GM21423 (cell line): ENCODE measurements at regions not wholly inside any gene's neighbourhood (a gene's known extent, or its start where the extent isn't known, plus 50 kb on each side); places are given as distances from the start of the nearest gene placed in this dataset.

Source experiments
- ATAC-seq: cut with Tn5 transposase; IDR thresholded peaks from one replicate; pipeline ENCODE4 v1.9.1; 2021; ENCODE audit warnings: mild to moderate bottlenecking, moderate library complexity; ENCODE audit not compliant: unreplicated experiment

DNA sequence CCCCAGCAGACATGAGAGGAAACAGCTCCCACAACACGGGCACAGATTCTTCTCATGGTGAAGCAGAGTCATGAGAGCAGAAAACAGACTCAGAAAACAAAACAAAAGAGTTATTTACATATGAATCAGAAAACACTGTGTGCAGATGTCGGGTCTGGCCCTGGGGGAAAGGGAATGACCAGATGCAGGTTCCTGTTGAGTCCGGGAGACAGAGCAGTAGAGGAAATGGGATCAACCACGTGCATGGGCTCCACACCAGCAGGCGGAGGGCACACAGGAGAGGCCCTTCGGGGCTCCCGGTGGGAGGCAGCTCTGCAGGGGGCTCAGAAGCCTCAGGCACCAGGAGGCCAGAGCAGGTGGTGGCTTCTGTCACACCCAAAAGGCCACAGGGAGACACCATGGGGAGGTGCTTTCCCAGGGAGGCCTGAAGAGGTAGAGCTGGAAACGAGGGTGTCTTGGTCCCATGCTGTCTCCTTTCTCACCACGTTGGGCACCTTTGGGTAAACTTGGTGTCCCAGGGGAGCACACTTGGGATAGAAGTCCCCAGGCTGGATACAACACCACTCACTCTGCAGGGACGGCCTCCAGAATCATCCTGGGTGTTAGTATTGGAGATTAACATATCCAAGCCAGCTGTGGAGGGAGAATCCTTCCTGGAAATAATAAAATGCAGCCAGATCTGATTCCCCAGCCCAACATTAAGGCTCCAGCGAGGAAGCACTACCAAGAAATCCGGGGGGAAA is 764.7 kb downstream of the BRD1 start:
- ATAC-seq, result no peak

DNA sequence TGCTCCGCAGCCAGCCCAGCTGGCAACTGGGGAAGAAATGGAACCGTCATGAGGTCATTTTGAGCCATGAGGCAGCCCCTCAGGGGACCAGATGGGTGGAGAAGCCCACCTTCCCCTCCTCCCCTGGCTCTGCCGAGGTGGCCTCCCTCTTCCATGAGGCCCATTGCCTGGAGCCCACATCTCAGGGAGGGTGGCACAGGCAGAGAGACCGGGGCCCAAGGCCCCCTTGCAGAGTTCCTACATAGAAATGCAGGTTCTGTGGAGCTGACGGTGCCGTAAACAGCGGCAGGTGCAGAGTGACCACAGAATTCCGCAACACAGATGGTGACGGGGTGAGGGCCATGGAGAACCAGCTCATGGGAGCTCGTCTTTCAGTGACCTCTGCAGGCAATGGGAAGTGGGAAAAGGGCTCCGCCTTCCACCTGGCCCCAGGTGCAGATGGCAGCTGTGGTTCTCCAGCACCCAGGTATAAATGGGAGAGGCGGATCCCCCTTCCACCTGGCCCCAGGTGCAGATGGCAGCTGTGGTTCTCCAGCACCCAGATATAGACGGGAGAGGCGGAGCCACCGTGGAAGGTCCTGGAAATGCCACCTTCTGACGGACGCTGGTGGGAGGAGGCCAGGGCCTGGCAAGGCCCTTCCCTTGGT is 765.4 kb downstream of the BRD1 start:
- no peak for ATAC-seq

DNA sequence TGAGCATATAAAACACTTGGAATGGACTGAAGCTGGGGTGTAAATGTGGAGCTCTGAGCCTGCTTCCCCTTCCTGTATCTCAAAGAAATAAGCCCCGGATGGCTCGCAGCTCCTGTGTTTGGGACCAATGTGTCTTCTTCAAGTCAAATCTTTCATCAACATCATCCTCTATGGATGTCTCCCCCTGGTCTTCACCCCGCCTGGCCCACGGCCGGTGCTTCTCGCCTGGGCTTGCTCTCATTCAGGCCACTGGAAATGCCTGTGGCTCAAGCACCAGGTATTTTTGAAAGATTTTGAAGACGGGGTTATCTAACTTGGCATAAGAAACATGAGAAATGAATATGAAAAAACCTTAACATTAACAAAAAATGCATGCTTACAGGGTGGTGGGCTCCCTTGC is 769.8 kb downstream of the BRD1 start:
- ATAC-seq, result no peak

DNA sequence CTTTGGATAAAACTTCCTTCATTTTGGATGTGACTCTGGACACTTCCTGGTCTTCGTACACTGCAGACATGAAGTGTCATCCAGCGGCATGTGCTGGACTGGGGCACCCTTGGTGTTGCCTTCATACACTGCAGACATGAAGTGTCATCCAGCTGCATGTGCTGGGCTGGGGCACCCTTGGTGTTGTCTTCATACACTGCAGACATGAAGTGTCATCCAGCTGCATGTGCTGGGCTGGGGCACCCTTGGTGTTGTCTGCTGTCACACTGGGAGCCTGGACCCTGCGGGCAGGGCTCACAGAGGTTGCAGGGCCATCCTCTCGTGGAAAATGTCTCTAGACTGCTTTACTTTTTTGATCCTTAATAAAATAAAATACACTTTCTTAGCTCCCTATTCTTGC is 771.4 kb downstream of the BRD1 start:
- no peak for ATAC-seq

DNA sequence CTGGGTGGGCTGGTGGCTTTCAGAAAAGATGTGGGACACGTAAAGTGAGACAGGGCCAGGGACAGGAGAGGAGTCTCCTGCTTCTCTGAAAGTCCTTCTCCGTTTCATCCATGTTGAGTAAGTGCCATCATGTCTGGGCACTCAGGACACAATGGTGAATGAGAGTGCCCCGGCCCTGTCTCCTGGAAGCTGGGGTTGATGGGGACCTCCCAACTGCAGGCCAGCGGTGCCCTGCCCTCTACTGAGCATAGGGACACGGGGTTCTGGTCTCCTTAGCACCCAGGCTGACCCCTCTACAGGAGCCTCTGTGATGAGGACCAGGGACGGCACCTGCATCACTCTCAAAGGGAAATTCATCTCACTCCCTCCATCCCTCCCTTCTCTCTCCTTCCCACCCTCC is 772.3 kb downstream of the BRD1 start:
- ATAC-seq, result no peak

DNA sequence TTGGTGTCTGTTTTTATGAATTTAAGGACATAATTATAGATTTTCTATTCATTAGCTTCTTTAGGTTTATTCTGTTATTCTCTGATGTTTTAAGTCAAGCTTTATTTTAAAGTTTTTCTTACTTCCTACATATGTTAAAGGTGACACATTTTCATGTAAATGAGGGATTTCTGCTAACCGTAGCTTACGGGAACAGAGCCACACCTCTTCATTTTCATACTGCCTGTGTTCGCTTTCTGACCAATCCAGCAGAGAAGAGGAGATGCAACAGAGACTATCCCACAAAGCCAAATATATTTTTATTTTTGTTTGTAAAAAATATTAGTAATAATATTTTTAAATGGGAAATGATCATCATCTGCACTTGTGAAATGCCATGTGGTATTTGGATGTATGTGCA is 774.1 kb downstream of the BRD1 start:
- no peak for ATAC-seq

DNA sequence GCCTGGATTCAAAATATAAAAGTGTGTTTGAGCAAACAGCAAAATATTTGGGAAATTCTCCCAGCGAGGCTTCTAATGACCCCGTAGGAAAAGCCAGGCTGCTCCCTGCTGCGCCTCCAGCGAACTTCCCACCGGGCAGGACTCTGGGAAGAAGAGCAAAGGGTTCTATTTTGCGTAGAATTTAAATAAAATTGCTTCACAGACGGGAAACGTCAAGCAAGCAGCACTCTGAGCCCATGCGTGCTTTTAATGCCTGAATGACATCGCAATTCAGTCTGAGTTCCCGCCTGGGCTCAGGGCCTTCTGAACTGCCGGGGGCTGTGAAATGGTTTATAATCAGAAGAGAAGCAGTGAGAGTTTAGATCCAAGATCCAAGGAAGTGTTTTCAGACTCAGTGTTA is 775.1 kb downstream of the BRD1 start:
- ATAC-seq, result no peak

DNA sequence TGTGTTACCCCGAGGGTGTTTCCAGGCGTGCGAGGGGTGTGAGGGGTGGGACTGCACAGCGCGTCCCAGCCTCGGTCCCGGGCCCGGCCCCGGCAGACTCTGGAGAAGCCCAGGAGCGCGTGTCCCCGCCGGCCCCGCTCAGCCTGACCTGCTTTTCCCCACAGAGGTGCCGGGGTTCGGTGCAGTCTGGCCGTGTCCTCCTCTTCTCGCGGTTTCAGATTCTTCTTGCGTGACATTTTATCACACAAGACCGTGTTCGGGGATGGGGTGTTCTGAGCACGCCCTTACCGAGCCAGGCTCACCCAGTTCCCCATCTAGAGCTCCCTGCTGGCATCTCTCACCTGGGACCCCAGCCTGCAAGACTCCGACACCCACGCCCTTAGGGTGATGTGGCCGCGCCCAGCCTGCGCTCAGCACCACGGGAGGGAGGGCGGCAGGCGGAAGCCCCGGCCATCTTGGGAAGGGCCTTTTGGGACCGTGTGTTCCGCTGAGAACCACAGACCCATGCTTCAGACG is 775.6 kb downstream of the BRD1 start:
- no peak for ATAC-seq

DNA sequence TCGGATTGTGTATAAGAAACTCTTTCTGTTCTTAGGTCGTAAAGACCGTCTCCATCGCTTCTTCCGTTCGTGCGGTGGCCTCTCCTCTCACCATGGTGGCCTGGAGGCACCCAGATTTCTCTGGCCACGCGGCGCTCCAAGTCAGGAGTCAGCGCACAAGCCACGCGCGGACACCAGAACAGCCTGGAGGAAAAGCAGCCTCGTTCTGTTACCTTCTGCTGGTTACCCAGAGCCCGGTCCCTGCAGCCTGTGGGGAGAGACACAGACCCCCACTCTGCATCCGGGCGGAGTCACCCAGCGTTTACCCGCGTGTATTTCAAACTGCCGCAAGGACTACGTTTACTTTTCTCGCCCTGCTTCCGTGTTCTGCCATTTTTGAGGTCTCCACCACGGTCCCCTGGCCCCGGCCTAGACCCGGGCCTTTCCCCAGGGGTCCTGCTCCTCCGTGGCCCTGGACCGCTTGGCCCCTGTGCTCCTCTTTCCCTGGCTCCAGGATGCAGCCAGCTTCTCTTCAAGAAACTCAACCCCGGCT is 776.1 kb downstream of the BRD1 start:
- ATAC-seq, result no peak

DNA sequence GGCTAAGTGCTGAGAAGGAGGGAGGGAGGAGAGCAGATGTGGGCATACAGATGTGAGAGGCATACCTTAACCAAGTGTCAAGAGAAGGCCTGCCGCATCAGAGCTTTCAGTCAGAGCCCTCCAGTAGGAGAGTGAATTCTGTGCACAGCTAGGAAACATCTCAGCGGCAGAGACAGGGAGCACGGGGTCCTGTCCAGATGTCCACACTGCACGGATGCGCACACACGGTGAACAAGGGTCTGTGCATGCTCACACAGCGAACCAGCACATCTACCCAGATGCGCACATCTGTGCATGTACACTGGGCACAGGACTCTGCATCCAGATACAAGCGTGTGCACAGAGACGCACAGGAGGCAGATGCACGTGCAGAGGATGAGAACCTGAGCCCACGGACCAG is 778.0 kb downstream of the BRD1 start:
- ATAC-seq, result no peak

DNA sequence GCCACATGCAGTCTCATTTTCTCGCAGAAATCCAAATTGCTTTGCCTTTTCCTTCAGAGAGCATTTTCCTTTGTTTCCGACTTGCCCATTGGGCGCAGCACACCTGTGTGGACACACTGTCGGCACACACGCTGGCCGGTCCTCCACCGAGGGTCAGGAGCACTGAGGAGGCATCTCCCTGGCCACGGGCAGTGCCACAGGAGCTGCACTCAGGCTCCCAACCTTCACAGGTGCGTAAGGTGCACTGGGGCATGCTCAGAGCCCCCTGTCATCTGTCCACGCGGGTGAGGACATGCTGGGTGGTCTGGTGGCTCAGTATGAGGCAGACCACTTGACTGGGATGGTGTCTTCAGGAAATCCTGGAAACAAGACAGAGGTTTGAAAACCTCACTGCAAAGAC is 779.1 kb downstream of the BRD1 start:
- no peak for ATAC-seq

DNA sequence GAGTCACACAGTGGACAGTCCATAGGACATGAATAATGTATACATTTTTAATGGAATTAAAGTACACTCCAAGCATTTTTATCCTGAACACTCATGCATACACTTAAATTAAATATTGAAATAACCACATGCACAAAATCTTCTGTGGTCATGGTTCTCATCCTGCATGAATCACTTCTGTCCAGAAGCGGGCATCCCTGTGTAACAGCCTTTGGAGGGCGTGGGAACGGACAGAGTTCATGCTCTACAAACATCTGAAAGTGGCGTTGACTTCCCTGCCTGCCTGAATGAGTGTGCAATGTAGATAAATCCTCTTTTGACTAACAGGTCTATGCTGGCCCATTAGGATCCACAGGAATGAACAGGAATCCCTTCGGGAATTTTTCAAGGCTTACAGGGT is 780.2 kb downstream of the BRD1 start:
- no peak for ATAC-seq

DNA sequence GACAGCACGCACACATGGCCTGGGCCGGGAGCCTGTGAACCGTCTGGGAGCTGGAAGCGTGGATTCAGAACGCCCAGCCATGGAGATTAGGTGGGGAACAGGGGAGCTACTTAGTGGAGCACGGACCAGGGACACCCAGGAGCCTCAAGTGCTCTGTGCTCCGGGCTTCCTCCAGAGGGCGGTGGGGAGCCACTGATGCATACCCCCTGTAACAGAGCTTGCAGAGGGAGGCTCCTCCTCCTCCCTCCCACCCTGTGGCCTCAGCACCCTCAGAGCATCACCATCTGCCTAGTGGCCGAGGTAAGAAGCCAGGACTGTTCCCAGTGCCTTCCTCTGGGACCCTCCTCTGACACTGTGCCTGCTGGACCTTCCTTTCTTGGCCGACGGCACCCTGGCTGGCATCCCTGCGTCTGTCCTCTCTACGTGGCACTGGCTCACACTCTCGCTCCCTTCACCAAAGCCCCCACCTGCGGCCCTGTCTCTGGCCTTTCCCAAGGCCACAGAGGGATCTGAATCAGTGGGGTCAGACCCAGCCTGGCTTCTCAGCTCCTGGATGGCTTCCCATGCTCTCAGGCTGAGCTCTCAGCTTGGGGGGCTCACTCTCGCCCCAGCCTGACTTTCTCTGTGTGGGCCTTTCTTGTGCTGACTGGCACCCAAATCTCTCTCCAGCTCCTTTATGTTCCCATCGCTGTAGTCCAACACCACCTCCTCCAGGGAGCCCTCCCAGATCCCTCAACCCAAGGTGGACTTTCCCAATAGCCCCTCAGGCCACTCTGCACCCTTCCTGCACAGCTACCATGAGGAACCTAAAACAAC is 780.9 kb downstream of the BRD1 start:
- ATAC-seq, result no peak

DNA sequence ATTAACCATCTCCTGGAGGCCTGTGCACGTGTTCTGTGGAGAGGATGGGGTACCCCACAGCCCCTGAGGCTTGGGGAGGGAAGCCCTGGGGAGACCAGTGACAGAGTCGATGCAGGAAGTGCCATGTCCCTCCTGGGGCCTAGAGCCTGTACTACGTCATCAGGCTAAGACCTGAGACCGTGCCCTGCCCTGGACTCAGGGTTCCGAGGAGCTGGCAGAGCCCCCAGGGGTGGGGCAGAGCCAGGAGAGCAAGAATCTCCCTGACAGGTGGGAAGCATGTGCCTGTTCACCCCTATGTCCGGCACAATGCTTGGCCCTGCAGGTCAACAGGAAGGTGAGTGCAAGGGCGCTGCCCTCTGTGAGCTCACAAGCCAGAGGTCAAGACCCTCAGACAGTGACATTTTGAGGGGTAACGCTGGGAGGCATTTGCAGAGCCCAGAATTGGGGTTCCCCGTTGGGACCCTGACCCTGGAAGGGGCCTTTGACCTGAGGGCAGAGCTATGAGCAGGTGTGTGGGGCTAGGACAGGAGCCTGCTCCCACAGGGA is 781.6 kb downstream of the BRD1 start:
- no peak for ATAC-seq

DNA sequence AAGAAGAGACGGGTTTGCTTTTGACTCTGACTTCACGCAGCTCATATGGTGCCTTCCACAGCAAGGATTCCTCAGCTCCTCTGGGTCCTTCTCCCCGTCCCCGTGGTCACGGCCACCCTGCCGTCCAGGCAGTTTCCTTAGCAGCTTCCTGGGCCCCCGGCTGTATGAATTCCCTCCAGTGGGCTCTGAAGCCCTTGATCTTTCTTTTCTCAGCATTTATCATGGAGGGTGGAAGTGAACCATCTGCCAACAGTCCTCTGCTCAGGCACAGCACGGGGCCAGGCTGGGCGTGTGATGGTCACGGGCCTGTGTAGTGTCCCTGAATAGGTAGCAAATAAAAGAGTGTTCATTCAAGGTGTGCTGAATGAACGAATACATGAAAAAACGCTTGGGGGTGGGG is 782.4 kb downstream of the BRD1 start:
- ATAC-seq, result no peak

DNA sequence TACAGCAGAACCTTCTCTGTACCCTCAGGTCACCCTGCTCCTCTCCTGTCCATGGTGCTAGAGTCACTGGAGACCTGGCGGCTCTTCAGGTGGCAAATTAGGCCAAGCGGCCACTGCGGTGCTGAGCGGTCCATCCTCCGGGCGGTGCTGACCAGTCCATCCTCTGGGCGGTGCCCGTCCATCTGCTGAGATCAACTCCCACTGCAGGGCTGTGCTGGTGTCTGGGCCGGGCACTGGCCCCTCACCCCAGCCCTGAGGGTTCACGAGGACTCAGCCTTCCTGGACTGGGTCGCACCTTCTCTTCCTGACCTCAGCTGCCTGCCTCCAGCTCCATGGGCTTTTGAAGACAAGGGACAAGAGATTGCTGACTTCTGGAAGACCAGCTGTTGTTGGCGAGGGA is 782.9 kb downstream of the BRD1 start:
- no peak for ATAC-seq

DNA sequence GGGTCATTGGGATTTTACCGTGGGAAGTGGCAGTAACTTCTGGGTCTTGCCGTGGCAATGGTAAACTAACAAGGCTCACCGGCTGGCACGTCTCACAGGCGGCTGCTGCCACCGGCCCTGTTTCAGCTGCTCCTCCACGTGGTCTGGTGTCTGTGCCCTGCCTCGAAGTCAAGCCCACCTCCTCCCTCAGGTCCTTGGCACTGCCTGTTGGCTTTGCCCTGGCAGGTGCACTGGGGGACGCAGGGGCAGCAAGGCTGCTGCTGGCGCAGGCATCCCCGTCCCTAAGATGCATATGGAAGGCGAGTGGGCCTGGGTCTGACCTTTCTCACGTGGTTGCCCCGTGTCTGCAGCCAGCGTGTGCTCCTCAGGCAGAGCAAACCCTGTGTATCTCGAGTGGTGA is 783.6 kb downstream of the BRD1 start:
- no peak for ATAC-seq

DNA sequence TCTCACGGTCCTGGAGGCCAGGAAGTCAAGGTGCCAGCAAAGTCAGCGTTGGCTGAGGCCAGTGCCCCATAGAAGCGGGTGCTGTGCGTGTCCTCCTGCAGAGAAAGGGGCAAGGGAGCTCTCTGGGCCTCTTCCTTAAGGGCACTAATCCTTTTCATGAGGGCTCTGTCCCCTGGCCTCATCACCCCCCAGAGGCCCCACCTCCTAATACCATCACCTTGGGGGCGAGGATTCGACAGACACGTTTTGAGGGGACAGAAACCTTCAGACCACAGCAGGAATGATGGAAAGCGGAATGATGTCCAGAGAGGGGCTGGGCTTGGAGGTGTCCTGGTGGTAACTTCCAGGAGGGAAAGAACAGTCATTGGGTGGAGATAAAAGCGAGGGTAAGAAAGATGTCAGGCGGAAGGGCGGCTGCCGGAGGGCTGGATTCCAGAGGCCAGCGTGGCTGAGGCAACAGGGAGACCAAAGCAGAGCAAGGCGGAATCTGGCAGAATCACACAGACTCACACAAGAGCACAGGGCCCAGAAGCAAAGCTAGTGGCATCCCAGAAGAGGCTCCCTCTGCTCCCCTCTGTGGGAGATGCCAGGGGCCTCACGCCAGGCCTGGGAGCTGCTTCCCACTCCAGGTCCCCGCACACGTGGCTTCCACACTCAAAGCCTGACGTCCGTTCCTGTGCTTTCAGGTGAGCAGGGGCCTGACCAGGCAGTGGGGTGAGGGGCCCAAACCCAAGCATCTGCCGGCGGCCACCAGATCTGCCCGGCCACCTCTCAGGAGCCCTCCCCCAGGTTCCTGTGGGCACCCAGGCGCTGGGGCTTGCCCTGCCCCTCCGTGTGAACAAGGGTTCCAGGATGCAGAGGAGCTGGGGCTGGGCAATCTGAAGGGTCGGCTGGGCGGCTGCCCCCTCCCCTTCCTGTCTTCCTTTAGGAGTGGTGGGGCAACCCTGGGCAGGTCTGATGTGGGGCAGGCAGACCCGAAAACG is 784.5 kb downstream of the BRD1 start:
- ATAC-seq, result no peak

DNA sequence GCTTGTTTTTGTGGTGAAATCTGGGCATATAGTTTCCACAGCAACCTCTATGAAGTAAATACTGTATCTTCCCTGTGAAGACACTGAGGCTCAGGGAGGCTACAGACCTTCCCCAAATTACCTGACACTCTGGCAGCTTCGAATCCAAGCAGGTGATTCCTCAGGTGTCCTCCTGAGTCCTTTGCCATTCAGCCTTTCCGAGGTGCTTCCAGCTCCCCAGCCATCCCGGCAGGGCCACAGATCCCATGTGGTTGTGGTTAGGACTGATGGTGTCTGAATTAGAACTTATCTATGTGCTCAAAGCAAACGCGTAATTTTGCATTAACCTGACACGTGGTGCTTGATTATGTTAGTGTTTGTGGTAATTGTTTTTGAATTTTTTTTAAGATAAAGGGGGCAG is 785.6 kb downstream of the BRD1 start:
- no peak for ATAC-seq
